H1 (cell line): ENCODE measurements at regions not wholly inside any gene's neighbourhood (a gene's known extent, or its start where the extent isn't known, plus 50 kb on each side); places are given as distances from the start of the nearest gene placed in this dataset.

ENCODE experiments used
- CTCF ChIA-PET: fragments of 300-600 bp; sonication (Branson Sonifier 250); formaldehyde crosslinking; loops from one replicate; lab custom pipeline; 2021; ENCODE audit not compliant: partially characterized antibody; lab: Charles Lee
- POLR2A ChIA-PET: fragments of 300-600 bp; sonication (Branson Sonifier 250); formaldehyde crosslinking; loops from one replicate; lab custom pipeline; 2021; ENCODE audit warnings: inconsistent platforms; ENCODE audit not compliant: partially characterized antibody; lab: Charles Lee
- DNase-seq, 2 experiments: peaks; one replicate each; pipeline versions ENCODE4 v3.0.0 to v3.0.0-alpha.2; 2010 to 2022; ENCODE audit warnings: low spot score in 2 of 2, low read depth in 1 of 2, mixed read lengths in 1 of 2
- FAIRE-seq: peaks from 2 replicates; lab custom pipeline; 2011; peaks lifted over from hg19 to GRCh38; lab: Jason Lieb, UNC
- H2AFZ ChIP-seq: 2 replicates; pipeline ENCODE4 v1.8.1; 2012; ENCODE audit warnings: low read length, inconsistent platforms
- H2AK5ac ChIP-seq: 2 replicates; pipeline ENCODE4 v1.6.1; 2013; ENCODE audit warnings: low read depth, low read length
- H2BK120ac ChIP-seq: replicated peaks from 2 replicates; pipeline ENCODE3; 2013; ENCODE audit warnings: low read depth, low read length, inconsistent platforms
- H2BK12ac ChIP-seq: 2 replicates; pipeline ENCODE4 v1.6.1; 2013; ENCODE audit warnings: low read depth, low read length
- H2BK15ac ChIP-seq: 2 replicates; pipeline ENCODE4 v1.6.1; 2013; ENCODE audit warnings: low read length
- H2BK20ac ChIP-seq: 2 replicates; pipeline ENCODE4 v1.6.1; 2013; ENCODE audit warnings: low read length
- H2BK5ac ChIP-seq: 2 replicates; pipeline ENCODE4 v1.6.1; 2013; ENCODE audit warnings: low read depth, low read length
- H3K14ac ChIP-seq: 2 replicates; pipeline ENCODE4 v1.6.1; 2013; ENCODE audit warnings: inconsistent platforms; ENCODE audit not compliant: insufficient read length
- H3K18ac ChIP-seq: 2 replicates; pipeline ENCODE4 v1.6.1; 2013; ENCODE audit warnings: low read length; ENCODE audit errors: extremely low read depth
- H3K23ac ChIP-seq: 2 replicates; pipeline ENCODE4 v1.6.1; 2013; ENCODE audit warnings: inconsistent platforms; ENCODE audit not compliant: insufficient read length
- H3K23me2 ChIP-seq: 2 replicates; pipeline ENCODE4 v1.6.1; 2013; ENCODE audit warnings: low read depth, low read length
- H3K27ac ChIP-seq: 2 replicates; pipeline ENCODE4 v1.6.1; 2011; ENCODE audit warnings: low read depth, low read length, inconsistent platforms
- H3K27me3 ChIP-seq, 4 experiments: replicated peaks in 1 of 4; 1 replicate in 1 of 4; 2 replicates in 3 of 4; pipeline versions ENCODE4 v1.6.1 to v1.8.1; 2011 to 2013; ENCODE audit warnings: low read length in 3 of 4, mild to moderate bottlenecking in 3 of 4, inconsistent platforms in 2 of 4, mixed read lengths in 2 of 4, moderate library complexity in 1 of 4; ENCODE audit not compliant: control insufficient read depth in 3 of 4, insufficient read depth in 3 of 4; ENCODE audit errors: extremely low read depth in 1 of 4
- H3K36me3 ChIP-seq, 4 experiments: 2 replicates each; pipeline versions ENCODE4 v1.6.1 to v1.8.1; 2011 to 2013; ENCODE audit warnings: mild to moderate bottlenecking in 4 of 4, low read length in 3 of 4, moderate library complexity in 2 of 4, control low read depth in 1 of 4, inconsistent platforms in 1 of 4; ENCODE audit not compliant: insufficient read depth in 4 of 4, control insufficient read depth in 2 of 4
- H3K4ac ChIP-seq: replicated peaks from 2 replicates; pipeline ENCODE3; 2013; ENCODE audit warnings: low read length, low read depth, mixed read lengths, inconsistent platforms; ENCODE audit not compliant: insufficient read length
- H3K4me1 ChIP-seq, 4 experiments: replicated peaks in 1 of 4; 1 replicate in 1 of 4; 2 replicates in 3 of 4; pipeline versions ENCODE4 v1.6.1 to v1.8.1; 2011 to 2013; ENCODE audit warnings: low read length in 3 of 4, inconsistent platforms in 2 of 4, mixed read lengths in 1 of 4; ENCODE audit not compliant: insufficient read depth in 4 of 4, control insufficient read depth in 3 of 4
- H3K4me2 ChIP-seq, 2 experiments: 2 replicates each; pipeline versions ENCODE4 v1.6.1 to v1.8.1; 2011 to 2013; ENCODE audit warnings: low read depth in 2 of 2, low read length in 2 of 2, control low read depth in 1 of 2, inconsistent platforms in 1 of 2, mild to moderate bottlenecking in 1 of 2; ENCODE audit not compliant: insufficient read depth in 1 of 2
- H3K4me3 ChIP-seq, 4 experiments: fragments of 200-600, 300-600 bp in 1 of 4; sonication (generic), shearing (Covaris generic), sonication (Bioruptor Twin) in 1 of 4; 2 replicates each; pipeline versions ENCODE4 v1.5.1 to v1.8.1; 2011 to 2016; ENCODE audit warnings: low read length in 4 of 4, low read depth in 3 of 4, control low read depth in 2 of 4, inconsistent platforms in 2 of 4, mild to moderate bottlenecking in 2 of 4, mixed read lengths in 1 of 4, moderate library complexity in 1 of 4; ENCODE audit not compliant: insufficient read depth in 2 of 4; ENCODE audit errors: extremely low read depth in 1 of 4
- H3K56ac ChIP-seq: replicated peaks from 2 replicates; pipeline ENCODE3; 2013; ENCODE audit warnings: low read depth, mild to moderate bottlenecking, mixed read lengths, low read length, inconsistent platforms; ENCODE audit not compliant: insufficient read length
- H3K79me1 ChIP-seq: 2 replicates; pipeline ENCODE4 v1.6.1; 2013; ENCODE audit warnings: low read depth, low read length, control low read depth
- H3K79me2 ChIP-seq, 2 experiments: 2 replicates each; pipeline versions ENCODE4 v1.6.1 to v1.8.1; 2012 to 2013; ENCODE audit warnings: low read length in 2 of 2, mild to moderate bottlenecking in 2 of 2, inconsistent platforms in 1 of 2; ENCODE audit not compliant: insufficient read depth in 2 of 2, control insufficient read depth in 1 of 2
- H3K9ac ChIP-seq, 4 experiments: replicated peaks in 1 of 4; 1 replicate in 1 of 4; 2 replicates in 3 of 4; pipeline versions ENCODE4 v1.6.1 to v1.8.1; 2011 to 2013; ENCODE audit warnings: low read depth in 3 of 4, low read length in 3 of 4, control low read depth in 2 of 4, mild to moderate bottlenecking in 2 of 4, moderate library complexity in 2 of 4, inconsistent platforms in 1 of 4; ENCODE audit errors: extremely low read depth in 1 of 4
- H3K9me3 ChIP-seq, 2 experiments: 2 replicates each; pipeline versions ENCODE4 v1.6.1 to v1.8.1; 2012 to 2013; ENCODE audit warnings: mild to moderate bottlenecking in 2 of 2, moderate library complexity in 2 of 2, control low read depth in 1 of 2, inconsistent platforms in 1 of 2, low read depth in 1 of 2, low read length in 1 of 2, mixed read lengths in 1 of 2; ENCODE audit not compliant: insufficient read depth in 2 of 2
- H4K20me1 ChIP-seq, 2 experiments: replicated peaks in 1 of 2; 2 replicates each; pipeline versions ENCODE3 to v1.8.1; 2011 to 2013; ENCODE audit warnings: inconsistent platforms in 2 of 2, low read length in 2 of 2, mild to moderate bottlenecking in 1 of 2; ENCODE audit not compliant: insufficient read depth in 2 of 2, control insufficient read depth in 1 of 2
- H4K5ac ChIP-seq: 2 replicates; pipeline ENCODE4 v1.6.1; 2013; ENCODE audit warnings: low read length, low read depth, mixed read lengths, inconsistent platforms; ENCODE audit not compliant: insufficient read length
- H4K8ac ChIP-seq: 2 replicates; pipeline ENCODE4 v1.8.0; 2013; ENCODE audit warnings: mild to moderate bottlenecking, moderate library complexity, low read length, inconsistent platforms; ENCODE audit not compliant: insufficient read depth; ENCODE audit errors: extremely low read depth
- H4K91ac ChIP-seq: replicated peaks from 2 replicates; pipeline ENCODE3; 2013; ENCODE audit warnings: low read length, mixed read lengths, inconsistent platforms; ENCODE audit not compliant: insufficient read length
- ATF2 ChIP-seq: IDR thresholded peaks from 2 replicates; pipeline ENCODE4 v1.6.1; 2012; ENCODE audit warnings: low read length, inconsistent platforms
- BCL11A ChIP-seq, 2 experiments: IDR thresholded peaks; one replicate each; pipeline ENCODE4 v1.6.1; 2011; ENCODE audit warnings: low read depth in 2 of 2, low read length in 2 of 2, mild to moderate bottlenecking in 2 of 2
- CBX5 ChIP-seq: fragments of 300-800, 300-1000 bp; sonication (generic); IDR thresholded peaks from 2 replicates; pipeline ENCODE4 v1.7.1; 2016; ENCODE audit warnings: antibody characterized with exemption, low read length, low read depth
- CREB1 ChIP-seq: IDR thresholded peaks from 2 replicates; pipeline ENCODE4 v1.6.1; 2012; ENCODE audit warnings: inconsistent platforms
- KDM1A ChIP-seq: fragments of 200-600, 300-600 bp; sonication (generic); IDR thresholded peaks from 2 replicates; pipeline ENCODE4 v1.7.1; 2016; ENCODE audit warnings: mild to moderate bottlenecking, low read length, borderline replicate concordance
- MAFK ChIP-seq: IDR thresholded peaks from 2 replicates; pipeline ENCODE4 v1.6.1; 2012; ENCODE audit warnings: low read depth, mild to moderate bottlenecking, improper control_type of control experiment, low read length
- POU5F1 ChIP-seq: IDR thresholded peaks from 2 replicates; pipeline ENCODE4 v1.6.1; 2011; ENCODE audit warnings: low read depth, mild to moderate bottlenecking, low read length, moderate library complexity
- SIN3A ChIP-seq, 2 experiments: IDR thresholded peaks in 1 of 2; conservative IDR thresholded peaks in 1 of 2; 2 replicates each; pipeline ENCODE4 v1.6.1; 2011 to 2012; ENCODE audit warnings: low read length in 2 of 2, improper control_type of control experiment in 1 of 2, low read depth in 1 of 2, mild to moderate bottlenecking in 1 of 2
- SIRT6 ChIP-seq: IDR thresholded peaks from one replicate; pipeline ENCODE4 v1.7.1; 2012; ENCODE audit warnings: low read length, inconsistent platforms
- WGBS, 2 experiments: shearing (Covaris generic) in 1 of 2; methylation state at CpG; one replicate each; pipeline versions ENCODE4 v1.1.6 to v1.1.7; 2013 to 2015; ENCODE audit warnings: low lambda C conversion rate in 2 of 2, mixed read lengths in 2 of 2, inconsistent platforms in 1 of 2, low coverage in 1 of 2, missing lambda C conversion rate in 1 of 2; ENCODE audit not compliant: insufficient replicate concordance in 2 of 2, insufficient coverage in 1 of 2, insufficient read length in 1 of 2; ENCODE audit errors: extremely low coverage in 1 of 2, missing lambda C conversion rate in 1 of 2; 5-methylcytosine and 5-hydroxymethylcytosine counted together

- H2BK20ac ChIP-seq = no peak overlapping the region
- H3K79me2 ChIP-seq = no peaks in the 10 kb centered on the region
- 91% methylated on average over 9 of the region's 9 CpGs; no CpG with 5 or more reads in 1 of the 2 experiments for whole genome bisulfite sequencing, 2 experiments
- H3K4ac ChIP-seq = no peak overlapping the region
- DNase-seq (no peak), FAIRE-seq (no peak)
- no peak overlapping the region for H2BK120ac ChIP-seq
- H3K9ac ChIP-seq = no peak overlapping the region
- no peaks in the 10 kb centered on the region for H3K9me3 ChIP-seq
- no peak overlapping the region for H2BK15ac ChIP-seq
- no peak overlapping the region for H3K18ac ChIP-seq
- no peak overlapping the region for H2BK5ac ChIP-seq
- no peaks in the 10 kb centered on the region for H4K20me1 ChIP-seq
- H3K56ac ChIP-seq = no peak overlapping the region
- H4K91ac ChIP-seq = no peak overlapping the region
- H3K79me1 ChIP-seq = no peaks in the 10 kb centered on the region
- H3K4me2 ChIP-seq = no peak overlapping the region
- H3K14ac ChIP-seq = no peak overlapping the region
- H3K4me3 ChIP-seq = no peak overlapping the region
- no peaks in the 10 kb centered on the region for H3K4me1 ChIP-seq
- no peak overlapping the region for H4K8ac ChIP-seq
- no peak overlapping the region for H3K27ac ChIP-seq
- no peaks in the 10 kb centered on the region for H3K27me3 ChIP-seq
- no peak overlapping the region for H2AK5ac ChIP-seq
- POLR2A ChIA-PET = interaction anchor here (0.9 kb wide), 1 partner anchor 17 kb away, joined by 3 read pairs; no protein-coding TSS in a partner anchor
- no peak overlapping the region for H4K5ac ChIP-seq
- H3K23ac ChIP-seq = no peak overlapping the region
- no peak overlapping the region for H2AFZ ChIP-seq
- no peaks in the 10 kb centered on the region for H3K23me2 ChIP-seq
- no peaks in the 10 kb centered on the region for H3K36me3 ChIP-seq
- CTCF ChIA-PET = interaction anchor here (1.0 to 2.3 kb wide), 3 partner anchors 10 to 916 kb away, joined by 3 to 6 read pairs (median 5); no protein-coding TSS in a partner anchor
- H2BK12ac ChIP-seq = no peak overlapping the region
- TF ChIP-seq CBX5 (no peak), POU5F1 (no peak), MAFK (no peak), CREB1 (no peak), KDM1A (no peak), ATF2 (no peak), BCL11A (IDR thresholded peaks at IDR 0.05; ENCODE audit: low read depth in 2 of 2, low read length in 2 of 2) (no peak), SIRT6 (no peak), SIN3A (conservative IDR thresholded peaks at IDR 0.05 in 1 of 2, IDR thresholded peaks at IDR 0.05 in 1 of 2; ENCODE audit: low read depth in 1 of 2, low read length in 2 of 2) (no peak)
Observed at GRCh38 chr14:56357428-56357827, 222.2 kb upstream of the TMEM260 start.
